HUES64 (cell line): ENCODE measurements at regions not wholly inside any gene's neighbourhood (a gene's known extent, or its start where the extent isn't known, plus 50 kb on each side); places are given as distances from the start of the nearest gene placed in this dataset.

Experiments
- H3K27ac ChIP-seq: 2 replicates; pipeline ENCODE4 v1.7.0; 2013; ENCODE audit warnings: low read depth, low read length, inconsistent platforms
- H3K27me3 ChIP-seq: 2 replicates; pipeline ENCODE4 v1.6.1; 2013; ENCODE audit warnings: mild to moderate bottlenecking, low read length; ENCODE audit not compliant: insufficient read depth
- H3K36me3 ChIP-seq: 2 replicates; pipeline ENCODE4 v1.6.1; 2013; ENCODE audit warnings: mild to moderate bottlenecking, low read length; ENCODE audit not compliant: insufficient read depth
- H3K4me1 ChIP-seq: 2 replicates; pipeline ENCODE4 v1.6.1; 2013; ENCODE audit warnings: mild to moderate bottlenecking, low read length, moderate library complexity; ENCODE audit not compliant: insufficient read depth
- H3K4me3 ChIP-seq: 2 replicates; pipeline ENCODE4 v1.5.1; 2013; ENCODE audit warnings: mild to moderate bottlenecking, low read length, moderate library complexity
- H3K9ac ChIP-seq: 2 replicates; pipeline ENCODE4 v1.6.1; 2013; ENCODE audit warnings: mild to moderate bottlenecking, low read depth, low read length
- H3K9me3 ChIP-seq: 2 replicates; pipeline ENCODE4 v1.6.1; 2013; ENCODE audit warnings: low read depth, low read length; ENCODE audit not compliant: insufficient read depth
- WGBS: fragments of 150-250, 120-280 bp; methylation state at CpG from one replicate; pipeline ENCODE4 v1.1.7; 2013; ENCODE audit warnings: missing lambda C conversion rate; 5-methylcytosine and 5-hydroxymethylcytosine counted together

DNA sequence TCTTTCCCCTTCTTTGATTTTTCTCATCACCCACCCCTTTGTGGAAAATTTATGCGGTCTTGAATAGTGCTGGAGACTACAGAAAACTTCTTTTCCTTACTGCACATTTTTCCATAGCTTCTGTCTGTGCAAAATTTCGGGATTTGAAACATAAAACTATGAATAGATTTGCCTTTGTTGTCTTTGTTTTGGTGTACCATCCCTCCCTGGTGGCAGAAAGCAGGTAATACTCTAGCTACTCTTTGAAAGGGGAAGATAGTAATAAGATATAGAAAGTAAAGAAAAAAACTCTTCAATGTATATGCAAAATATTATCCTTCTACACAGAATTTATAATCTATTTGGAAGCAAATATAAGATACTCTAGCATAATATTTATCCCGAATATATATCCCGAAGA lies 79.1 kb upstream of the LMO3 start:
- H3K27ac ChIP-seq = no peak overlapping the region
- no peaks in the 10 kb centered on the region for H3K9me3 ChIP-seq
- WGBS = 81% methylated on average over 3 of the region's 4 CpGs
- no peaks in the 10 kb centered on the region for H3K27me3 ChIP-seq
- H3K36me3 ChIP-seq = no peaks in the 10 kb centered on the region
- H3K9ac ChIP-seq = no peak overlapping the region
- H3K4me3 ChIP-seq = no peak overlapping the region
- no peaks in the 10 kb centered on the region for H3K4me1 ChIP-seq

GRCh38 chr12:16681196-16681595 lies 75.2 kb upstream of the LMO3 start:
- H3K36me3 ChIP-seq = no peaks in the 10 kb centered on the region
- no peak overlapping the region for H3K9ac ChIP-seq
- no peaks in the 10 kb centered on the region for H3K27me3 ChIP-seq
- no peak overlapping the region for H3K27ac ChIP-seq
- H3K4me1 ChIP-seq = 0 out of 2 replicates have a peak, but pooled peaks cover 7% of the 10 kb centered on the region
- no peaks in the 10 kb centered on the region for H3K9me3 ChIP-seq
- H3K4me3 ChIP-seq = no peak overlapping the region

DNA sequence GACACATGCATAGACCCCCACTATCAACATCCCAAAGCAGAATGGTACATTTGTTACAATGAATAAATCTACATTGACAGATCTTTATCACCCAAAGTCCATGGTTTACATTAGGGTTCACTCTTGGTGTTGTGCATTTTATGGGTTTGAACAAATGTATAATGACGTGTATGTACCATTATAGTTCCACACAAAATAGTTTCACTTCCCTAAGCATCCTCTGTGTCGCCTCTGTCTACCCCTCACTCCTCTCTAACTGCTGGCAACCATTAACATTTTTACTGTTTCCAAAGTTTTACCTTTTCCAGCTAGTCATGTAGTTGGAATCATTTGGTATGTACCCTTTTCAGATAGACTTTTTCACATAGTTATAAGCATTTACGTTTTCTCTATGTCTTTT lies 69.5 kb upstream of the LMO3 start:
- no peak overlapping the region for H3K9ac ChIP-seq
- WGBS = 100% methylated on average over 1 of the region's 3 CpGs
- H3K36me3 ChIP-seq = no peaks in the 10 kb centered on the region
- H3K27me3 ChIP-seq = no peaks in the 10 kb centered on the region
- H3K4me3 ChIP-seq = no peak overlapping the region
- 0 out of 2 replicates have a peak, but pooled peaks cover 7% of the 10 kb centered on the region for H3K4me1 ChIP-seq
- no peaks in the 10 kb centered on the region for H3K9me3 ChIP-seq
- no peak overlapping the region for H3K27ac ChIP-seq

- no peak overlapping the region for H3K9ac ChIP-seq
- WGBS = 89% methylated on average over 2 of the region's 2 CpGs
- no peaks in the 10 kb centered on the region for H3K36me3 ChIP-seq
- H3K27ac ChIP-seq = no peak overlapping the region
- no peaks in the 10 kb centered on the region for H3K27me3 ChIP-seq
- H3K4me1 ChIP-seq = 0 out of 2 replicates have a peak, but pooled peaks cover 7% of the 10 kb centered on the region
- no peaks in the 10 kb centered on the region for H3K9me3 ChIP-seq
- no peak overlapping the region for H3K4me3 ChIP-seq
Observed at GRCh38 chr12:16674885-16675284, 68.9 kb upstream of the LMO3 start.

DNA sequence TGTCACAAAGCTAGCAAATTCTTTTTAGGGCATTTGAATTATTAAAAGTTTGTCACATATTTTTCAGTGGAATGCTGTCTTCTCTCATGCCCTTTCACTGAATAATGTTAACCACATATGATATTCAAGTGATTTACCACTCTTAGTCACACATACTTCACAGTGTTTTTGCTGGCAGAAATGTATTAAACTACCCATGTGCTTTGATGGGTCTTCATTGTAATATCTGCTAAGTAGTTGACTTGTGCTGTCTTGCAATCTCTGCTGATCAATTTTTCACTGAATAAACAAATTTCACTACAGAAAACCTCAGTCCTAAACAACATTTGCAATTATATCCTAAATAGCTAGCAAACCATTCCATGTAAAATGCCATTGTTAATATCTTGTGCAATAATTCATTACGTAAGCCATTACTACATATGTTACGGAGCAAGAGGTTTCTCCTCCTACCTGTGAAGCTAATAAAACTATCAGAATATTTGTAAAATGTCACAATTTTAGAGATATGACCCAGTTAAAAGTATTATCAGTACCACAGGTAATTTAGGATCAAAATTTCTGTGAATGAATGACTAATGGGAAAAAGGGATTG lies 64.6 kb upstream of the LMO3 start:
- no peaks in the 10 kb centered on the region for H3K9me3 ChIP-seq
- WGBS = 88% methylated on average over 1 of the region's 2 CpGs

DNA sequence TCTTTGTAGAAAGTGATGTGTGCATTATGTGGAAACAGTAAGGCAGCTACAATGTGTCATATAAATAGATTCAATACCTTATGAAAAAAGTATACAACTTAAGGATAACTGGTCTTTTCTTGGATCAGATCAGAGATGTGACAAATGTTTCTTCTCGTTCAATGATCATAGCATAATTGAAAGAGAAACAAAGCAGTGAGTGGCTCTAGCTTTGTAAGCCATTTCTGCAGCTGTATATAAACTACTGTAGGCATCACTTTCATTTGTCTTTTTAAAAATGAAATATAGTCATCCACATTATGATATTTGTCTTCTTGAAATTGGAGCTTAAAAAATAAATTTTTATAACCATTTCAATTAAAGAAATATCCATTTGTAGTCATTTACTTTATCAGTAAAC lies 63.8 kb upstream of the LMO3 start:
- Histone ChIP-seq H3K4me1 (peaks cover 12% of the 10 kb centered on the region), H3K36me3 (no peaks in the 10 kb centered on the region), H3K9me3 (no peaks in the 10 kb centered on the region), H3K27ac (no peak overlapping the region), H3K27me3 (no peaks in the 10 kb centered on the region), H3K4me3 (no peak overlapping the region), H3K9ac (no peak overlapping the region)
- 95% methylated on average over 1 of the region's 1 CpG for WGBS

More for the DNA sequence above, 64.6 kb upstream of the LMO3 start:
- Histone ChIP-seq H3K36me3 (no peaks in the 10 kb centered on the region), H3K27me3 (no peaks in the 10 kb centered on the region), H3K4me3 (no peak overlapping the region), H3K9ac (no peak overlapping the region), H3K27ac (no peak overlapping the region), H3K4me1 (peaks cover 12% of the 10 kb centered on the region)

GRCh38 chr12:16668198-16668597 lies 62.2 kb upstream of the LMO3 start:
- H3K9ac ChIP-seq = no peak overlapping the region
- 74% methylated on average over 2 of the region's 2 CpGs for WGBS
- H3K4me1 ChIP-seq = peaks cover 12% of the 10 kb centered on the region
- no peak overlapping the region for H3K27ac ChIP-seq
- no peaks in the 10 kb centered on the region for H3K36me3 ChIP-seq
- no peak overlapping the region for H3K4me3 ChIP-seq
- H3K27me3 ChIP-seq = no peaks in the 10 kb centered on the region
- H3K9me3 ChIP-seq = no peaks in the 10 kb centered on the region

DNA sequence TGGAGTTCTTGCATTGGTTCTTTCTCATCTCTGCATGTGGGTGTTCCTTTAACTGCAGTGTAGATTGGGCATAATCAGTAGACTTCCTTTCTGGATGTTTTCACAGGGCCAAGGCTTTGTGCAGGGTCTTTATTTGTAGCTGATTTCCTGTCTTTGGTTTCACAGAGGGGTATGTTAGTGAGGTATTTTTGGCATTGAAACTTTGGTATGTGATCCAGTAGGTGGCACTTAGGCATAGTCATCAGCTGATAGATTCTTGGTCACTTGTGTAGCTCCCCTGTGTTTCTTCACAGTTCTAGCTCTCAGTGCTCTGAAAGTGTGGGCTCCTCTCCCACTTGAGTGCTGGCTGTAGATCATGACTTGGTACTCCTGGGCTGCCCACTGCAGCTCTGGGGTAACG lies 52.7 kb upstream of the LMO3 start:
- 83% methylated on average over 1 of the region's 1 CpG for WGBS
- H3K9me3 ChIP-seq = no peaks in the 10 kb centered on the region

More for the DNA sequence above, 52.7 kb upstream of the LMO3 start:
- Histone ChIP-seq H3K9ac (no peak overlapping the region), H3K27ac (no peak overlapping the region), H3K4me3 (no peak overlapping the region), H3K27me3 (no peaks in the 10 kb centered on the region), H3K36me3 (no peaks in the 10 kb centered on the region), H3K4me1 (no peaks in the 10 kb centered on the region)
